Kidney capillary endothelial cell (primary cell): ENCODE measurements at regions not wholly inside any gene's neighbourhood (a gene's known extent, or its start where the extent isn't known, plus 50 kb on each side); places are given as distances from the start of the nearest gene placed in this dataset.
"Not testable (repeated sequence)": the region's sequence is repeated elsewhere in the genome, so short reads cannot be mapped to it uniquely, and the experiment has no call there.

Experiments used
- DNase-seq: peaks from one replicate; pipeline ENCODE4 v3.0.0-alpha.2; 2018; ENCODE audit warnings: low spot score

DNA sequence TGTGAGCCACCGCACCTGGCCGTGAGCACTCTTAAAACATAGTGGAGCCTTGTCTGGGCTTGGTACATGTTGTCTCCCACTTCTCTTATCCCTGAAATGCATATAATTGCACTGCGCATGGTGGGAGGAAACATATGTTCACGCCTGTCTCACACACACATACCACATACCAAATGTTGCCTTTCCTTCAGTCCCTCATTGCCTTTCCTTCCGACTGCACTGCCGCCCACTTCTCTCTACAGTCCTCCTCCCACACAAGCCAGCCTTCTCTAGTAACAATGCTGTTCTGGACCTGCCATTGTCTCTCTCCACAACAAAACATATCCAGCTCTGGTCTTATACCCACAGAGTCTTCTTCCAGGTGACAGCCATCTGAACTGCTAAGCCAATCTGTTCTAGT lies 88.3 kb upstream of the PTHLH start:
- DNase-seq = no peak

DNA sequence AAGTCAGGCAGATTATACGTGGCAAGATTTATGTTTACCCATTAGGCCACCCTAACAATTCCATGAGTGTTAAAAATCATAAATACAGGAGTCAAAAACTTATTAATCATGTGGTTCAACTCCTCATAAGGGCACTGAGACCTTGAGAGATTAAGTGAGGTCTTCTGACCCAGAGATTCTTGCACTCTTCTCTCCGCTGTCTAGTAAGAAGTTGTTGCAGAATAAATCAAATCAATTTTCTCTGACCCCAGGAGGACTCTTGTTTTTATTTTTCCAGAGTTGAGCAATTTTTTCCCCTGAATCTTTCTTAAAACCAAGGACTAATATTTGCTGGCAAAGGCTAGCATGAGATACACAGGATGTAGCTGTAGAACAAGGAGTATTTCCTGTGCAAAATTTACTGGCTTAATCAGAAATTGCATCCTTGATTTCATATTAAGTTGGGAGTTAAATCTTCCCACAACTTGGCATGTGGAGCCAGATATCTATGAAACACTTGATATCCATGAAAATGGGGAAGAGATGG lies 90.9 kb upstream of the PTHLH start:
- no peak for DNase-seq

DNA sequence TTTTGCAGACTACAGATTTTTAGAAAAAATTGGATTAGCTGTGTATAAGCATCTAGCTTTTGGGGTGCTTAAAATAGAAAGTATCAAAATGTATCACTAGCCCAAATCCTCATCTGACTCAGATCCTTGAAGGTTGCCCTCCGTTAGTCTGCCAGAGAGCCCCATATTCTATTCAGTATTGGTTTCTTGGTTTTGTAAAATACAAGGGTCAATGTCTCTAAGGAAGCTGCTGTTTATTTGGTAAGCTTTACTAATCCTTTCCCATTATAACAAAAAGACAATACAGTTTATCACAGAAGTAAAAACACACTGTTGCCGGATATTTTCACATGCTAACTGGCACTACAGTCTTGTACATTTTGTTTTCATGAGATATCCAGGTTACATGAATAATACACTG lies 92.8 kb upstream of the PTHLH start:
- DNase-seq = no peak

DNA sequence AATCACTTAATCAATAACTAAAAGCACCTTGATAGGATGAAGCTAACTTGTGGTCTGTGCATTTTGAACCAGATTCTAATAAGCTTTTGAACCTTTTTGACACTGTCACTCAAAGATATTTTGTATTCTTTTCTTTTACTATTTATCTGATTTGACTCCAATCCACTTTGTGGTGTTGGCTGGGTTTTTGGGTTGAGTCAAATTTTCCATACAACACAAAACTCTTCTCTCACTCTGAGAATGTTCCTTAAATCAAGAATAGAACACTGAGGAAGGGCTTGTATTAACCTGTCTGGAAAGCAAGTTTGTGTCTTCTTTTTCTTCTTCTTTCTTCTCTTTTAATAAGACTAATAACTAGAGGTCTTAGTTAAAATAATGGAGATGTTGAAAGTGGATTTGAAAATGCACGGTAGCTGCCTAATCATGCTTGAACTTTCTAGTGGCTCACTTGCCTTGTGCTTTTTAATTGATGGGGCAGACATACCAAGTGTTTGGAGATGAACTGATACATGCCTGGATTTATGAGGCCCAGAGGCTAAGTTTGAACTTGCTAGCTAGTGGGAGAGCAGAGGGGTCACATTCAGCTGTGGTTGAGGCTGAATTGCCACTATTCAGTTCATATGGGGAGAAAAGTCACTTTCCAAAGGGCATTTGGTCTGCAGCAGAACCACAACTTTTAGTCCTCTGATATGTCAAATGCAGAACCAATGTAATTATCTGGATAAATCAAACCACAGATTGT lies 93.5 kb upstream of the PTHLH start:
- no peak for DNase-seq

DNA sequence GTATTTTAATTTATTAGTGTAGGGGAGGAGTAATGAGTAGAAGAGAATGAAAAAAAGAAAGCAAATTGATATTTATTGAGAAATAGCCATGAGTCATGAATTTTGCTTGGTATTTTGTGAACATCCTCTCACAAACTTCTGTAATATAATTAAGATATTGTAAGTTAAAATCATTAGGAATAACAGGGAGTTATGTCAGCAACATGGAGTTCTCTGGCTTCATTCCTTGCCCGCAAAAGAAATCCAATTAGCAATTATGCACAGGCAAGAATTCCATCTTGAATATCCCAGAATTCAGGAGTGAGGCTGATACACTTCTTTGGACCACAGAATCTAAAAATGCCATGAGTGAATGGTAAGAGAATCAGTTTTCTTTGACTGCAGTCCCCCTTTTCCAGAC lies 94.3 kb upstream of the PTHLH start:
- no peak for DNase-seq

DNA sequence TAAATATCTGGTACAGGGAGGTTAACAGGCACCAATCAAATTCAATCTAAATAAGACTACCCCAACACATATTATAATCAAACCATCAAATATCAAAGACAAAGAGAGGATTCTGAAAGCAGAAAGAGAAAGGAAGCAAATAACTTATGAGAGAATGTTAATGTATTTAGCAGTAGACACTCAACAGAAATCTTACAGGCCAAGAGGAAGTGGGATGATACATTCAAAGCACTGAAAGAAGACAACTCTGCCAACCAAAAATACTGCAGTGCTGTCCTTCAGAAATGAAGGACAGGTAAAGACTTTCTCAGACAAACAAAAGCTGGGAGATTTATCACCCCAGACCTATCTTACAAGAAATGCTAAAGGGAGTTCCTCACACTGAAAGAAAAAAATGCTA lies 95.9 kb upstream of the PTHLH start:
- no peak for DNase-seq

DNA sequence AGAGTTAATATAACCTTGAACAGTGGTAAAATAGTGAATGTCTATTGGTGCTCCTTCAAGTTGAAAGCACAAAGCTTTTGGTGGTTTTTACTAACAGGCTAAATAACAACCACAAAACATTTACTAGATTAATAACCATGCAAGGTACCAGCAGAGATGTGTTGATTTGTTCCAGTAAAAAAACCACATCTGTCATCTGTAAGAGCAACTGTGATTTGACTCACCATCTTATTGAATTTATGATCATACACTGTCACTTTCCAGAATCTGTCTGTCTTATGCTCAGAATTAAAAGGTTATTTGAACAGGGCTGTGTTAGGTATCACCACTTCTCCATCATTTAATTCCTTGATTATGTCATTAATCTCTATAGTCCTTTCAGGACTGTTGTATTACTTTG lies 107.0 kb upstream of the PTHLH start:
- no peak for DNase-seq

DNA sequence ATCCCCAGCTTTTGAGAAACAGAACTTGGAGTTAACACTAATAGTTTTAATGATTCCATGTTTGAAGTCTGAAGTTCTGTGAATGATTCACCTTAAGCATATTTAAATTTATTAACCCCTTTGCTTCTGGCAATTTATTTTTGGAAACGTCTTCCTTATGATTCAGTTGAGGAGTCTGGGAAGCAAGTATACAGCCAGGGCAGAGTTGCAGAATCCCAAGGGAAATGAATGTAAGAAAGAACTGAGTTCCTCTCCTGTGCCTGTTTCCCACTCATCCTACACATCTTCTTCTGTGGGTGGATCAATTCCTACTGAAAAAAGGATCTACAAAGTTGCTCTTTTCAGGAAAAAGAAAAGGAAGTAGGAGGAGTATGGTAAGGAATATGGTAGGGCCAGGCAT lies 108.2 kb upstream of the CCDC91 start:
- no peak for DNase-seq

DNA sequence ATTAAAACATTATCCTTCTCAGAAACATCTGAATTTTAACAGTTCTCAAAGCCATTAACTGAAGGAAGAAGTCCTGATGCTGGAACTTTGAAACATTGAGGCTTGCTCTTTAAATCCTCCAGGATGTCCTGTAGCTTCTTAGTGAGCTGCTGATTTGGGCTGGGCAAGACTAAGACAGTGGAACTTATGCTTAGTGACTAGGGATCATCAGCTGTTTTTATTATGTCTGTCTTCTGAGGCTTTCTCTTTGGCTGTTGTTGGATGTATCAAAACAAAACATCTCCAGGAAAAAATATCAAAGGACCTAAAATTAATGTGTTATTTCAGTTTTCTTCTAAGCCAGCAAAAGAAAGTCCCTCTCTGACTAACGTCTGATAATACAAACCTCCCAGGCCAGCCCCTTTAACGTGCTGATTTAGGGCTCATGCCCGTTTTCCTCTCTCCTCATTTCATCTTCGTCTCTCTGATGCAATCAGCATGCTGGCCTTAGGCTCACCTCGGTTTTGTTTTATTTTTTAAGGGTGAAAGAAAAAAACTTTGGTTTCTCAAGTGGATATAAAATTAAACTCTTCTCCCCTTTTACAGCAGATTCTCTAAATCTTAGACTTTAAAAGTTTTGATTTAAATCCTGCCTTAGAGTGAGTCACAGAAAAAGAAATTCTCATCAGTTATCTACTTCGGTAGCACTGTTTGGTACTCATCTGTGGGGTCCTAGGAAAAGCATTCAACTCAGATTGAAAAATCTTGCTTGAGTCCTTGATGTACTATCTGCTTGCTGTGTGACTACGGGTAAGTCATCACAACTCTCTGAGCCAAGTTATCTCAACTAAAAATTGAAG lies 106.2 kb upstream of the CCDC91 start:
- DNase-seq = no peak

DNA sequence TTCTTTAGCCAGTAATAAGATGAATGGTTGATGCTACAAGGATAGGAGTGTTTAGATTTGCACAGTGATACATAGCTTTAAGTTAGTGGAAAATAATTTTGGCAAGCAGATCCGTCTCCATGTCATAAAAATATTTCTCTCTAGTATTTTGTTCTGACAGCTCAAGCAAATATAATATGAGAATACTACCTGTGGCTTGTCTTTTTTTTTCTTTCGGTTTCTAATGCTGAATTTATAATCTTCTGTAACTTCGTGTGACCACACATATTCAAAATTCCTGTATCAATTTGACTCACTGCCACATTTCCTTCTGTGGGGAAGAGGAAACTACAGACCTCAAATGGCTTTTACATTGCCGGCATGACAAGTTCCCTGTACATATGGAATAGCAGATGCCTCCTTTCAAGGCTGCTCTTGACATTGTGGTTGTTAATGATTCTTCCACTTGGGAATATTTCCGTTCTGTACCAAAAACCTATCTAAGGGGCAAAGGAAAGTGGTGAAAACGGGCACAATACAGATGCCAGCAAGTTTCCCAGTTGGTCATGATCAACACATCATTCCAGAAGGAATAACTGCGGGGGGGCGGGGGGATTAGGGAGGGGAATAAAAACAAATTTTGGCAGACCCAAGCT lies 103.6 kb upstream of the CCDC91 start:
- no peak for DNase-seq

DNA sequence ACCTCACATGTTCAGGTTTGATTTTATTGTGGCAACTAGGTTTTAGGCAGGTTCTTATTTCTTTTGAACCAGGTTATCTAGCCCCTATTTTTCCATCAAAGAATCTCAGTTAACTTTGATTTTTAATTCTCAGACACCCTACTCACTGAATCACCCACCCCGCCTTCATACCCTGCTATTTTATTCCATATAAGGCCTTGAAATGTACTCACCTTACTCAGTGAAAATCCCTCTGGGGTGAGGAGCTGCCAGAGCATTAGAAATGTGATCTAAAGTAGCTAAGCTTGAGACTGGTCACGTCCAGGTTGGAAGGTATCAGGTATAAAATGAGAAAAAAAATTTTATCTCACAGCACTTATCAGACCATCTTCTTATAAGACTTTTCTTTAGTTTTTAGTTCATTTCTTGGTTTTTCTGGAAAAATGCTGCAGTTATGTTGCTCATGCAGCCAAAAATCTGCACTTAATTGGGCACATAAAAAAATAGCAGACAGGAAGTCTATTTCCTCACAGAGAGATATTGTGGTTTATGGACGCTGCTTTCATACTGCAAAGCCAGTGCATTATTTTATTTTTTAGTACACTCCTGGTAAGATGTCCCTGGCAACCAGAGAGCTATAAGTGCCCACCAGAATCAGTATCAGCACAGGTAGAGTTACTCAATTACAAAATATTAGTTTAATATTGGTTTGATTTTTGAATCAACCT lies 101.5 kb upstream of the CCDC91 start:
- peak; percentile 12 for DNase-seq

DNA sequence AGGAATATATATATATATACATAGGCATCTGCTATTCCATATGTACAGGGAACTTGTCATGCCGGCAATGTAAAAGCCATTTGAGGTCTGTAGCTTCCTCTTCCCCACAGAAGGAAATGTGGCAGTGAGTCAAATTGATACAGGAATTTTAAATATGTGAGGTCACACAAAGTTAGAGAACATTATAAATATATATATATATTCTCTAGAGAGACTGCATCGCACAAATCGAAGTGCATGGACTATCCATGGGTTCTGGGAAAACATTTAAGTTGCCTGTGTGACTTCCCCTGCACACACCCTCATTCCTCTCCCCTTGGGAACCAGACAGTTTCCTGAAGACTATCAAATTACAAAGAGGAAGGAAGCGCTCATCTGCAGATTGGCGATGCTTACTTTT lies 100.9 kb upstream of the CCDC91 start:
- peak; percentile 46 for DNase-seq

DNA sequence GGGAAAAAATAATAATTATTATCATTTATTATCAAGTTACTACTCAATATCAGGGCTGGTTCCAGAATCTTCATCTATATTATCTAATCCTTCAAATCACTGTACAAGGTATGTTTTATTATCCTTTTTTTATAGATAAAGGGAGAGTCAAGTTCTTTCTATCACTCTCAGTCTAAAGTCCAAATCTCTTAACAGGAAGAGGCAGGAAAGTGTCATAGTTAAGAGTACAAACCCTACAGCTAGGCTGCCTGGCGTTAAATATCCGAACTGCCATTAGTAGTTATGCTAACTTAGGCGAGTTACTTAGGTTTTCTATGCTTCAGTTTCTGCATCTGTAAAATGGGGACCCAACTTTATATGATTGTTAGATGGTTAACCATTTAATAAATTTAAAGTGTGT lies 99.4 kb upstream of the CCDC91 start:
- DNase-seq = no peak

DNA sequence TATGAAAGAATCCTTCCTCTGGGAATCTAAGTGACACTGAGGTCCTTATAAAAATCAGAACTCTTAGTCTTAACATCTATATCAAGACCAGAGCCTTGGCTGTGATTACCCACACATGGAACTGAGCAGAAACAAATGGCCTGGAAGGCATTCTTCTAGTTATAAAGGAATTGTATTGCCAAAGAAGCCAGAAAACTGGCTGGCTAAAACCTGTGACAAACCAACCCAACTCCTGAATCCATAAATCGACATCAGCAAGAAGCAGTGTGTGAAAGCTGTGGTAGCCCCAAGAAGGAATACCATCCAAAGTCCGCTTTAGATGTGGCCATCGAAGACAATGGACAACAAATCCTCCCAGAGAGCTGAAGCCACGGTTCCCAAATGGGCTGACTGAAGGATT lies 97.9 kb upstream of the CCDC91 start:
- no peak for DNase-seq

DNA sequence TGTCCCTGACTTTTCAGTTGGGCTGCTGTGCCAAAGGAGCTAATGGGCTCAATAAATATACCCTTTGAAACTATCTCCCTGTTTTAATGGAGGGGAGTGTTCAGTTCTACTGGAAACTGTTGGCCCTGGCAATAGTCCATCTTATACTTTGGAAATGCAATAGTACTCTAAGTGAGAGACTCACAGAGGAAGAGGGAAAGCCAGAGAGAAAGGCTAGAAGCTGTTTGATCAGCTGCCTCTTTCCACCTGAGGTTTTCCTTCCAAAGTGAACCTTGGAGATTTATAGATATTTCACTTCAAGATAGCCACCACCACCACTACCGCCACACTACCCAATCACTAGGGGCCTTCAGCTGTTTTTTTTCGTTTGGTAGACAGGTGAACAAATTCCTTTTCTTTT lies 93.6 kb upstream of the CCDC91 start:
- no peak for DNase-seq

DNA sequence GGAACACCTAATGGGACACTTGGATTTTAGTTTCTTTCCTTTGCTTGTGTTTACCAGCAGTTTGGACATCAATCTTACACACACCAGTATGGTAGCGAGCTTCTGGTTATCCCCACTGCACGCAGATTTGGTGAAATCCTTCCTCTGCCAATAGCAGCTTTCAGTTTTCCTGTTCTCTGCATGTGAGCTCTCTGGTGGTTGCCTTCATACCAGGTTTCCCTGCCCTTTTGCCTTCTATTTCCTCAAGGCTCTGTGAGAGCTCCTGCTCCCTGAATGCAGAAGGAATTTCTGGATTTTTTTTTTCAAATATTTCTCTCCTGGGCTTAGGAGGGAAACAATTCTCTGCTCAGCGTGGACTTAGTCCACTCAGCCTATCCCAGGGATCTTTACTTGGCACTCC lies 93.0 kb upstream of the CCDC91 start:
- DNase-seq = no peak

DNA sequence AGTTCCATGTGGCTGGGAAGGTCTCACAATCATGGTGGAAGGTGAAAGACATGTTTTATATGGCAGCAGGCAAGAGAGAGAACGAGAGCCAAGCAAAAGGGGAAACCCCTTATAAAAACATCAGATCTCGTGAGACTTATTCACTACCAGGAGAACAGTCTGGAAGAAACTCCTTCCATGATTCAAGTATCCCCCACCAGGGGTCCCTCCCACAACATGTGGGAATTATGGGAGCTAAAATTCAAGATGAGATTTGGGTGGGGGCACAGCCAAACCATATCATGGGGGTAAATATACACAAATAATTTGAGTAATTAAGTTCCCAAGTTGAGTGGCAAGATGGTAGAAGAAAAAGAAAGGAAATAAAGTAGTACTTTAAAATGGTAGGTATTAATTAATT lies 91.0 kb upstream of the CCDC91 start:
- DNase-seq = not testable (repeated sequence)

DNA sequence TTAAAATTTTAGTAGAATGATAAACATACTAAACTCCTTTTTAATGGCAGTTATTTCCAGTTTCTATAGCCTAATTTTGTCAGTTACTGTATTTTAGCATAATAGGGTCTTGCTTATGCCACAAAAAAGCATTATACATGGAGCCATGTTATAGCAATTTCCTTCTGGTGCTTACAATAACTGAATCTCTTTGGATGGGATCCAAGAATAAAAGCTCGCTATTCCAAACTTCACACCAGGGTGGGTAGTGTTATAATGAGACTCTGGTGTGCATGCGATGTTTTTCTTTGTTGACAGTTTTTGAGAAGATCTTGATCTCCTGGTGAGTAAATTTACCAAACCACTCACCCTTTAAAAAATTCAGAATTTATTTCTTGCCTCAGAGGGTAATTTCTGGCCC lies 90.4 kb upstream of the CCDC91 start:
- no peak for DNase-seq

DNA sequence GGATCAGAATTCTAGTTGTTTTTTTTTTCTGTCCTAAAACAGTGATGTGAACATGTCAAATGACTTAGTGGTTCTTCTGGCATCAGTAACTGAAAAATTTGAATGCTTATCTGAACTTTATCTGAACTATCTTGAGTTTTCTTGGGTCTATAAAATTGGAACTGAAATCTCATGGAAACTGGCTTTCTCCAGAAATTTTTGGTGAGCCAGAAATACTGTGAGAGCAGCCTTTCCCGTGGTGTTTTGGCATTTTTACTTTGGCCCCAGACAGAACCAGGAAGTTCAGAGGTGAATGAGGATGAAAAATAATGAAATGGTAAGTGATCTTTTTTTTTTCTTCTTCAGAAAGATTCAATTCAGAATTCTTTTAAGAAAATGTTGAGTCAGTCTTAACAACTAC lies 89.5 kb upstream of the CCDC91 start:
- no peak for DNase-seq

DNA sequence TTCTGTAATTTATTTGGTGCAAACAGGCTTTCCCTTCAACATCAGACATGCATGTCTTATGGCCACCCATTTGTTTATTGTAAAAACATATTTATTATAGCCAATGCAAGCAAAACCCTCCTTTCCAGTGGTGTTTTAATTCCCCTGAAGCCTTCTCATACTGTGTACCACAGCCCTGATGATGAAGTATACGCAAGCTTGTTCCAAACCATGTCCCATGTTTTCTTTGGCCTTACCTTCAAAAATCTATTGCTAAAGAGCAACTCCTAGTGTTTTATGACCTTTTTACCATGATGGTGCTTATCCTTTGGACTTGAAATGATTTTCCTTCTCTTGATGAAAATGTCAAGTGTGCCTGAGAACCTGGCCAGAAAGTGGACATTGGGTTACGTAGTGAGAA lies 85.9 kb upstream of the CCDC91 start:
- no peak for DNase-seq

DNA sequence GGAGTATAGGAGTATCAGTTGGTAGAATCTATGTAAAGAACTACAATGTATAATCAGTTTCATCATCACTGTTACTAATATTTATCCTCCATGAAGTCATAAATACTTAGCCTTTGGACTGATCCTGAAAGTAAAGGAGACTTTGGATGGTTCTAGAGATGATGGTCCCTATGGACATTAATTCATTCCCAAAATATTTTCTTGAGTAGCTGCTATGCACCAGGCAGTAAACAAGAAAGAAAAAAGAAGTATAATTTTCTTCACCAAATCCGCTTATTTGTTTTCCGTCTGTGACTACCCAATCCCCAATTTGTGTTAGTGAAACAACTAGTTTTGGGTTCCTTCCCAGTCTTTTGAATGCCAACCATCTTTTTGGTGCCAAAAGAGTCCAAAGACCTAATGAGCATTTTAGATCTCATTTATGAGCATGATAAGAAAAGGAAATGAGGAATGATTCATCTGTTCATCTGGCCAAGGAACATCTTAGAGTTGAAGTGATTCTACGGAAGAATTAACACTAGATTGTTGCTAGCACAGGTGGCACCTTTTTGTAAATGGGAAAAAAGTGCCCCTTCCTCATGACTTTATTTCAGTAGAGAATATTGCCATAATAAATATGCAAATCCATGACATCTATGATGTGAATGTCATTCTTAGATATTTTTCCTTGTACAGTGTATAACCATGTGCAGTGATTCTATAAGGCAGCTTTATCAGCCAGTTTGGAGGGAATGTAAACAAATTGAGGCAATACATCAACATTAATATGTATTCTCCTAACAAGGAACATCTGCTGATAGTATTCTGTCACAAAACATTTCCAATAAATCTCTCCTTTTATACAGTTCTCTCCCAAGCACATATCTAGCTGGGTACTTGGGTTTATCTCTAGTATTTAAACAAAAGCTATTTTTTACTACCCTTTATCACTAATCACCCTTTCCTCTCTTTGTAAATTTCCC lies 85.1 kb upstream of the CCDC91 start:
- no peak for DNase-seq
